ENCODE measurements at regions not wholly inside any gene's neighbourhood (a gene's known extent, or its start where the extent isn't known, plus 50 kb on each side); places are given as distances from the start of the nearest gene placed in this dataset.

DNA sequence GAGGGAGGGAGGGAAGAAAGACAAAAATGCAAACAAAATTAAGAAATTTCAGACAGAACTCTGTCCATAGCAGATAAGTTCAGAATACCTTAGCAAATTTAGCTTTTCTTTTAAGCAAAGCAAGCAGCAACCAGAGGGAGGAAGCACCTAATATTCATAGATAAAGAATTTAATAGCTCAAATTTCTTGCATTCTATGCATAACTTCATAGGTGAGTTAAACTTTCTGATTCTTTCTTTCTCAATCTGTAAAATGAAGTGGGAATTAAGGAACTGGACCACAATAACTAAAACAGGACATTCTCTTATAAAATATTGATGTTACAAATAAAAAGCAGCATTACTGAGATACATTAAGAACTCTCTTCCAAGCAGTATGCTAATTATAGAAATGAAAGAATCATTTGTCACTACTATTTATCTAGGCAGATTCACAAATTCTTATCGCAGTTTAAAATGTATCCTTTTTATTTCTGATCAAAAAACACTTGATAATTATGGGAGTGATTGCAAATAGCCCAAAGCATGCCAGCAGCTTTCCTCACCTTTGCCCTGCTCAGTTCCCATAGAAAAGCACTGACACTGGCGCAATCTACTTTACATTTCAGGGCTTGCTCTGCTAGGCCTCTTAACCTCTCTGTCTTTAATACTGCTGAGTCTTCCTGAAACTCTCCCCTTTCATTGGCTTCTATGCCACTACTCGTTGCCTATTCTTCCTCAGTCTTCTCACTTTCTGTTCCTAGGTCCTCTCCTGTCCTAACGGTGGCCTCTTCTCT lies 341.8 kb downstream of the PIK3R1 start:
- DNase-seq (no peak), ATAC-seq (ENCODE audit: low FRiP score in 2 of 2) (no peak)
- H3K4me1 ChIP-seq, result no peaks in the 10 kb centered on the region
- no peaks in the 10 kb centered on the region for H3K36me3 ChIP-seq
- TF ChIP-seq, protein P1, sequence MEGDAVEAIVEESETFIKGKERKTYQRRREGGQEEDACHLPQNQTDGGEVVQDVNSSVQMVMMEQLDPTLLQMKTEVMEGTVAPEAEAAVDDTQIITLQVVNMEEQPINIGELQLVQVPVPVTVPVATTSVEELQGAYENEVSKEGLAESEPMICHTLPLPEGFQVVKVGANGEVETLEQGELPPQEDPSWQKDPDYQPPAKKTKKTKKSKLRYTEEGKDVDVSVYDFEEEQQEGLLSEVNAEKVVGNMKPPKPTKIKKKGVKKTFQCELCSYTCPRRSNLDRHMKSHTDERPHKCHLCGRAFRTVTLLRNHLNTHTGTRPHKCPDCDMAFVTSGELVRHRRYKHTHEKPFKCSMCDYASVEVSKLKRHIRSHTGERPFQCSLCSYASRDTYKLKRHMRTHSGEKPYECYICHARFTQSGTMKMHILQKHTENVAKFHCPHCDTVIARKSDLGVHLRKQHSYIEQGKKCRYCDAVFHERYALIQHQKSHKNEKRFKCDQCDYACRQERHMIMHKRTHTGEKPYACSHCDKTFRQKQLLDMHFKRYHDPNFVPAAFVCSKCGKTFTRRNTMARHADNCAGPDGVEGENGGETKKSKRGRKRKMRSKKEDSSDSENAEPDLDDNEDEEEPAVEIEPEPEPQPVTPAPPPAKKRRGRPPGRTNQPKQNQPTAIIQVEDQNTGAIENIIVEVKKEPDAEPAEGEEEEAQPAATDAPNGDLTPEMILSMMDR (IDR thresholded peaks at IDR 0.05), result no peak
- TF ChIP-seq POLR2A (IDR thresholded peaks at IDR 0.05) (no peak), POLR2AphosphoS5 (IDR thresholded peaks at IDR 0.05) (no peak), EP300 (IDR thresholded peaks at IDR 0.05) (no peak)
- WGBS, 2 donors, result 83% methylated on average over 4 of the region's 4 CpGs
- H3K4me3 ChIP-seq, result no peak overlapping the region
- H3K27me3 ChIP-seq, result no peaks in the 10 kb centered on the region
- H3K9me3 ChIP-seq, result peaks cover 0 to 4% (median 0%) of the 10 kb centered on the region in 4 donors
- H3K27ac ChIP-seq, result no peak overlapping the region

DNA sequence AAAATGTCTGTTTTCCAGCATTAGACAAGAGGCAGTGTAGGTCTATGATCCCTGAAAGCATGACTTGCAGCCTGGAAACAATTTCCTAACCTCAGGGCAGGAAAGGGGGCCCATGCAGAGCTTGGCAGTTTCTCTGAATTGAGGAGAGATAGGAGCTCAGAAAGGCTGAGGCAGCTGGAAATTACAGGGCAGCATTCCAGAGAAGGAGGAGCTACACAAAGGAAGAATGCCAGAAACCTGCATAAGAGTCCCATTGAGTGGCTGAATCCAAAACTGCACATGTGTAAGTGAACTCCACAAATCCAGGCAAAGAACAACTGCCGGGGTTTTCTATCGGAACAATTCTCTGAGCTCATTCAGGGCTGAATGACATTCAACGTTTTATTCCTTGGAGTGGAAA lies 346.8 kb downstream of the PIK3R1 start:
- Histone ChIP-seq H3K4me1 (no peaks in the 10 kb centered on the region), H3K27ac (no peak overlapping the region), H3K4me3 (no peak overlapping the region), H3K36me3 (no peaks in the 10 kb centered on the region), H3K27me3 (no peaks in the 10 kb centered on the region), H3K9me3 (peaks cover 0 to 7% (median 2%) of the 10 kb centered on the region in 4 donors)
- ATAC-seq (ENCODE audit: low FRiP score in 2 of 2), result no peak
- WGBS, 2 donors, result 62% methylated on average over 3 of the region's 3 CpGs
- peak in 1 of 2 donors; percentile 28 for DNase-seq
- TF ChIP-seq POLR2A (IDR thresholded peaks at IDR 0.05), result no peak
- no peak for TF ChIP-seq EP300 (IDR thresholded peaks at IDR 0.05)
- TF ChIP-seq, protein P1 (IDR thresholded peaks at IDR 0.05), result no peak
- TF ChIP-seq POLR2AphosphoS5 (IDR thresholded peaks at IDR 0.05), result no peak

DNA sequence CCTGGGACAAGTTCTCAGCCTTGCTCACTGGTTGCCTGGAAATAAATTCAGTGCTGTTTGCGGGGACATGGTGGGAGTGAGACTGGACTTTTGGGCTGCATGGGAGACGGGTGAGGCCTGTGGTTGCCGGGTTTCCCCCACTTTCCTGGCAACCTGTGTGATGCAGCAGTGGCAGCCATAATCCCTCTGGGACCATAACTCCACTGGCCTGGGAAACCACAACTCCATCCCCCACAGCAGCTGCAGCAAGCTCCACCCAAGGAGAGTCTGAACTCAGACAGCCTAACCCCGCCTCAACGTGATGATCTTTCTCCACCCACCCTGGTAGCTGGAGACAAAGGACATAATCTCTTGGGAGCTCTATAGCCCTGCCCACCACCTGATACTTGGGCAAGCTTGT lies 349.9 kb downstream of the PIK3R1 start:
- DNase-seq (no peak), ATAC-seq (ENCODE audit: low FRiP score in 2 of 2) (no peak)
- TF ChIP-seq, protein P1 (IDR thresholded peaks at IDR 0.05), result no peak
- TF ChIP-seq POLR2AphosphoS5 (IDR thresholded peaks at IDR 0.05) (no peak), EP300 (IDR thresholded peaks at IDR 0.05) (no peak), POLR2A (IDR thresholded peaks at IDR 0.05) (no peak)
- no peaks in the 10 kb centered on the region for H3K27me3 ChIP-seq
- H3K4me3 ChIP-seq, result no peak overlapping the region
- H3K9me3 ChIP-seq, result peaks cover 0 to 7% (median 0%) of the 10 kb centered on the region in 4 donors
- H3K27ac ChIP-seq, result no peak overlapping the region
- WGBS, 2 donors, result 92 to 93% methylated on average over 5 of the region's 5 CpGs
- no peaks in the 10 kb centered on the region for H3K4me1 ChIP-seq
- H3K36me3 ChIP-seq, result no peaks in the 10 kb centered on the region

DNA sequence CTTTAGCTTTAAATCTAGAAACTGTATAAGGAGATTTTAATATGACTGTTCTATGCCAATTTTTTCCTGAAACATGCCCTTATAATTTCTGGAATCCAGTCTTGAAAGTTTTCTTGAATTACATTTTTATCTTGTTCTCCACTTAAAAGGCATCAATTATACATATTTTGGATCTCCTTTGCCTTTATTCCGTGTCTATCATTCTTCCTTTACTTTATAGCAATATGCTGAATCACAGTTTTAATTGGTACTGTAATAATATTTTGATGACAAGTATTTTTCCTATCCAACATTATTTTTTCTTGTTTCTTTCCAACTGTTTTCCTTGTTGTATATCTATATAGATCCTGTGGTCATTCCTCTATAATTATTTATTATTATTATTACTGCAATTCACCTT lies 361.2 kb downstream of the PIK3R1 start:
- peaks cover 4 to 16% (median 10%) of the 10 kb centered on the region in 4 donors for H3K9me3 ChIP-seq
- 85 to 89% methylated on average over 1 of the region's 1 CpG for WGBS, 2 donors
- TF ChIP-seq POLR2AphosphoS5 (IDR thresholded peaks at IDR 0.05) (no peak), POLR2A (IDR thresholded peaks at IDR 0.05) (no peak), EP300 (IDR thresholded peaks at IDR 0.05) (no peak)
- TF ChIP-seq, protein P1 (IDR thresholded peaks at IDR 0.05), result no peak
- H3K27ac ChIP-seq, result no peak overlapping the region
- H3K27me3 ChIP-seq, result no peaks in the 10 kb centered on the region
- H3K4me1 ChIP-seq, result no peaks in the 10 kb centered on the region
- no peak for ATAC-seq (ENCODE audit: low FRiP score in 2 of 2)
- no peak for DNase-seq
- no peaks in the 10 kb centered on the region for H3K36me3 ChIP-seq
- H3K4me3 ChIP-seq, result no peak overlapping the region

DNA sequence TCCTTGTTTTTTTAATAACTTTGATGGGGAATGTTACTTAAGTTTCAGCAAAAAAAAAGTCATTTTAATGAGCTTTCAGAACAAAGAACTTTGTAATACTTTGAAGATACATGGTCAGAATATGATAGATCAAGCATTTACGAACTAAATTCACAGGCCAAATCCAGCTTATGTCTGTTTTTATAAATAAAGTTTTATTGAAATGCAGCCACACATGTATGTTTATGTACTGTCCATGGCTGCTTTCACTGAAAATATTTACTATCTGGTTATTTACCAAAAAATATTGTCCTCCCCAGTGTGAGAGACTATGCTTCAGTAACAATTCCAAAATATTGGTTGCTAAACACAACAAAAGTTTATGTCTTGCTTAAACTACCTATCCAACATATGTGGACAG lies 366.7 kb downstream of the PIK3R1 start:
- no peak overlapping the region for H3K27ac ChIP-seq
- peaks cover 0 to 5% (median 3%) of the 10 kb centered on the region in 4 donors for H3K9me3 ChIP-seq
- 63 to 98% methylated on average over 1 of the region's 1 CpG for WGBS, 2 donors
- H3K4me1 ChIP-seq, result no peaks in the 10 kb centered on the region
- H3K27me3 ChIP-seq, result no peaks in the 10 kb centered on the region
- H3K36me3 ChIP-seq, result no peaks in the 10 kb centered on the region
- H3K4me3 ChIP-seq, result no peak overlapping the region
- no peak for TF ChIP-seq EP300 (IDR thresholded peaks at IDR 0.05)
- TF ChIP-seq POLR2AphosphoS5 (IDR thresholded peaks at IDR 0.05), result no peak
- no peak for TF ChIP-seq POLR2A (IDR thresholded peaks at IDR 0.05)
- TF ChIP-seq, protein P1 (IDR thresholded peaks at IDR 0.05), result no peak
- no peak for ATAC-seq (ENCODE audit: low FRiP score in 2 of 2)
- DNase-seq, result no peak

Data from upper lobe of left lung (tissue), 6 donors.